SK-N-SH treated with all-trans-retinoic acid at 6 μM for 48 hours (cell line): ENCODE measurements at regions not wholly inside any gene's neighbourhood (a gene's known extent, or its start where the extent isn't known, plus 50 kb on each side); places are given as distances from the start of the nearest gene placed in this dataset.

Experiments used
- ARNTL ChIP-seq: fragments of 450-650 bp; formaldehyde crosslinking; IDR thresholded peaks from 2 replicates; pipeline ENCODE4 v1.5.0; 2020; ENCODE audit warnings: low read depth, mild to moderate bottlenecking, moderate library complexity, borderline replicate concordance
- BACH2 ChIP-seq: fragments of 250-450 bp; sonication (Bioruptor Pico); IDR thresholded peaks from 2 replicates; pipeline ENCODE4 v1.9.0; 2021; ENCODE audit warnings: mild to moderate bottlenecking, borderline replicate concordance
- ESRRG ChIP-seq: fragments of 250-450 bp; sonication (Bioruptor Pico); IDR thresholded peaks from 2 replicates; pipeline ENCODE4 v1.6.1; 2021; ENCODE audit warnings: mild to moderate bottlenecking
- GLIS3 ChIP-seq: fragments of 250-450 bp; sonication (Bioruptor Pico); IDR thresholded peaks from 2 replicates; pipeline ENCODE4 v1.5.0; 2020; ENCODE audit warnings: mild to moderate bottlenecking, moderate library complexity
- OSR1 ChIP-seq: fragments of 250-450 bp; sonication (Bioruptor Pico); IDR thresholded peaks from 2 replicates; pipeline ENCODE4 v1.8.0; 2022; ENCODE audit warnings: moderate library complexity, mild to moderate bottlenecking, inconsistent platforms
- PPARA ChIP-seq: fragments of 250-450 bp; sonication (Bioruptor Pico); IDR thresholded peaks from 2 replicates; pipeline ENCODE4 v1.5.0; 2020; ENCODE audit warnings: mild to moderate bottlenecking, borderline replicate concordance
- RARB ChIP-seq: fragments of 250-450 bp; sonication (Bioruptor Pico); IDR thresholded peaks from 2 replicates; pipeline ENCODE4 v1.8.0; 2021; ENCODE audit warnings: mild to moderate bottlenecking, moderate library complexity
- ZFP3 ChIP-seq: fragments of 250-450 bp; sonication (Bioruptor Pico); IDR thresholded peaks from 2 replicates; pipeline ENCODE4 v1.5.0; 2020; ENCODE audit warnings: mild to moderate bottlenecking, moderate library complexity
- ZNF70 ChIP-seq: fragments of 450-650 bp; formaldehyde crosslinking; IDR thresholded peaks from 2 replicates; pipeline ENCODE4 v1.5.0; 2020; ENCODE audit warnings: mild to moderate bottlenecking, moderate library complexity
- ZNF8 ChIP-seq: fragments of 450-650 bp; formaldehyde crosslinking; IDR thresholded peaks from 2 replicates; pipeline ENCODE4 v1.5.0; 2020; ENCODE audit warnings: mild to moderate bottlenecking, moderate library complexity
- TF ChIP-seq, protein P1 (sequence below): fragments of 250-450 bp; sonication (Bioruptor Pico); IDR thresholded peaks from 2 replicates; pipeline ENCODE4 v1.8.0; 2020; ENCODE audit warnings: mild to moderate bottlenecking, moderate library complexity, borderline replicate concordance
- TF ChIP-seq, protein P2 (sequence below): fragments of 250-450 bp; sonication (Bioruptor Pico); IDR thresholded peaks from 2 replicates; pipeline ENCODE4 v1.5.1; 2020; ENCODE audit warnings: low read depth, mild to moderate bottlenecking, moderate library complexity

DNA sequence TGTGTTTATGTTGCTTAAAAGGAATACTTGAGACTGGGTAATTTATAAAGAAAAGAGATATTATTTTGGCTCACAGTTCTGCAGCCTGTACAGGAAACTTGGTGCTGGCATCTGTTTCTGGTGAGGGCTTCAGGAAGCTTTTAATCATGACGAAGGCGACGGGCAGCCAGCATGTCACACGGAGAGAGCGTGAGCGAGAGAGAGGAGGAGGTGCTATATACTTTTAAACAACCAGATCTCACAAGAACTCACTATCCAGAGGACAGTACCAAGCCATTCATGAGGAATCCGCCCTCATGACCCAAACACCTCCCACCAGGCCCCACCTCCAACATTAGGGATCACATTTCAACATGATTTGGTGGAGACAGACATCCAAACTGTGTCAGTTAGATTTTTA is 163.4 kb upstream of the TSC22D1 start:
- TF ChIP-seq, protein P1, sequence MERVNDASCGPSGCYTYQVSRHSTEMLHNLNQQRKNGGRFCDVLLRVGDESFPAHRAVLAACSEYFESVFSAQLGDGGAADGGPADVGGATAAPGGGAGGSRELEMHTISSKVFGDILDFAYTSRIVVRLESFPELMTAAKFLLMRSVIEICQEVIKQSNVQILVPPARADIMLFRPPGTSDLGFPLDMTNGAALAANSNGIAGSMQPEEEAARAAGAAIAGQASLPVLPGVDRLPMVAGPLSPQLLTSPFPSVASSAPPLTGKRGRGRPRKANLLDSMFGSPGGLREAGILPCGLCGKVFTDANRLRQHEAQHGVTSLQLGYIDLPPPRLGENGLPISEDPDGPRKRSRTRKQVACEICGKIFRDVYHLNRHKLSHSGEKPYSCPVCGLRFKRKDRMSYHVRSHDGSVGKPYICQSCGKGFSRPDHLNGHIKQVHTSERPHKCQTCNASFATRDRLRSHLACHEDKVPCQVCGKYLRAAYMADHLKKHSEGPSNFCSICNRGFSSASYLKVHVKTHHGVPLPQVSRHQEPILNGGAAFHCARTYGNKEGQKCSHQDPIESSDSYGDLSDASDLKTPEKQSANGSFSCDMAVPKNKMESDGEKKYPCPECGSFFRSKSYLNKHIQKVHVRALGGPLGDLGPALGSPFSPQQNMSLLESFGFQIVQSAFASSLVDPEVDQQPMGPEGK (CRISPR knock-in tag) = no peak
- no peak for TF ChIP-seq PPARA (CRISPR knock-in tag)
- TF ChIP-seq ZNF8 = no peak
- TF ChIP-seq ARNTL (CRISPR knock-in tag) = no peak
- TF ChIP-seq, protein P2, sequence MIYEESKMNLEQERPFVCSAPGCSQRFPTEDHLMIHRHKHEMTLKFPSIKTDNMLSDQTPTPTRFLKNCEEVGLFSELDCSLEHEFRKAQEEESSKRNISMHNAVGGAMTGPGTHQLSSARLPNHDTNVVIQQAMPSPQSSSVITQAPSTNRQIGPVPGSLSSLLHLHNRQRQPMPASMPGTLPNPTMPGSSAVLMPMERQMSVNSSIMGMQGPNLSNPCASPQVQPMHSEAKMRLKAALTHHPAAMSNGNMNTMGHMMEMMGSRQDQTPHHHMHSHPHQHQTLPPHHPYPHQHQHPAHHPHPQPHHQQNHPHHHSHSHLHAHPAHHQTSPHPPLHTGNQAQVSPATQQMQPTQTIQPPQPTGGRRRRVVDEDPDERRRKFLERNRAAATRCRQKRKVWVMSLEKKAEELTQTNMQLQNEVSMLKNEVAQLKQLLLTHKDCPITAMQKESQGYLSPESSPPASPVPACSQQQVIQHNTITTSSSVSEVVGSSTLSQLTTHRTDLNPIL (CRISPR knock-in tag) = no peak
- no peak for TF ChIP-seq BACH2
- TF ChIP-seq ESRRG (CRISPR knock-in tag) = no peak
- TF ChIP-seq OSR1 = no peak
- no peak for TF ChIP-seq GLIS3 (CRISPR knock-in tag)
- TF ChIP-seq ZNF70 (CRISPR knock-in tag) = no peak
- TF ChIP-seq ZFP3 (CRISPR knock-in tag) = no peak
- TF ChIP-seq RARB (CRISPR knock-in tag) = no peak
